Prostate gland (tissue), 2 donors: ENCODE measurements at regions not wholly inside any gene's neighbourhood (a gene's known extent, or its start where the extent isn't known, plus 50 kb on each side); places are given as distances from the start of the nearest gene placed in this dataset.

ENCODE experiments used
- DNase-seq: peaks from one replicate; pipeline ENCODE4 v3.0.0-alpha.2; 2019; ENCODE audit warnings: low spot score
- H3K27ac ChIP-seq, 2 donors: fragments of 200-600 bp; sonication (generic); 2 replicates each; pipeline ENCODE4 v1.5.1; 2017 to 2019
- H3K27me3 ChIP-seq: fragments of 200-600 bp; sonication (generic); replicated peaks from 2 replicates; pipeline ENCODE4 v1.5.1; 2019; ENCODE audit not compliant: insufficient read depth
- H3K36me3 ChIP-seq, 2 donors: fragments of 200-600 bp; sonication (generic); 1 replicate in 1 of 2; 2 replicates in 1 of 2; pipeline versions ENCODE4 v1.5.1 to v1.8.1; 2017 to 2019
- H3K4me1 ChIP-seq: fragments of 200-600 bp; sonication (generic); replicated peaks from 2 replicates; pipeline ENCODE4 v1.5.1; 2019
- H3K4me3 ChIP-seq, 2 donors: fragments of 200-600 bp; sonication (generic); 2 replicates each; pipeline ENCODE4 v1.5.1; 2017 to 2019
- H3K9me3 ChIP-seq: fragments of 200-600 bp; sonication (generic); 2 replicates; pipeline ENCODE4 v1.5.1; 2017
- POLR2A ChIP-seq: fragments of 450-650 bp; IDR thresholded peaks from one replicate; pipeline ENCODE4 v1.6.1; 2016; ENCODE audit warnings: antibody characterized with exemption, mild to moderate bottlenecking
- POLR2AphosphoS5 ChIP-seq: sonication (generic); formaldehyde crosslinking; IDR thresholded peaks from one replicate; pipeline ENCODE4 v1.6.1; 2017; ENCODE audit warnings: antibody characterized with exemption
- WGBS: methylation state at CpG from one replicate; pipeline ENCODE4 v1.1.5; 2018; 5-methylcytosine and 5-hydroxymethylcytosine counted together
- intact Hi-C: fragments of 100-400 bp; cut with DNase I; formaldehyde crosslinking; loops from one replicate; pipeline ENCODE4 v1.14.2; 2022
- TF ChIP-seq, protein P1 (sequence below), 4 experiments: fragments of 200-600 bp in 2 of 4; fragments of 450-650 bp in 2 of 4; sonication (generic) in 2 of 4; IDR thresholded peaks; 1 replicate in 3 of 4; 2 replicates in 1 of 4; pipeline ENCODE4 v1.5.1; 2016 to 2019; ENCODE audit warnings: antibody characterized with exemption in 4 of 4, mild to moderate bottlenecking in 2 of 4, moderate library complexity in 2 of 4

DNA sequence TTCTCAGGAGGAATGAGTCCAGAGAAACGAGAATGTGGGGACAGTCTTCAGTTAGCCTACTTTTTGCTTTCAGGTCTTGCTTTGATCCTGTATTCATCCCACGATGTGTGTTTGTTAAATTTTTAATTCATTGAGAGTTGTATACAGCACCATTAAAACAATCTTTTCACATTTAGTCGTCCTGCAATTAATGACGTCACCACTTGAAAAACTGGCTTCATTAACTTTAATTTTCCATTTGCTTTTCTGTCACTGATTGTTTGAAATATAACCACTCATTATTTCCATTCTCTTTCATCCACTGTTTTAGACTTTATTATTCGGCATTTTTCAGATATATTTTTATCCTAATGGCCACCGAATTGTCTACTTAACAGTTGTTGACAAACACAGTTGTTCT lies 146.9 kb downstream of the TFEC start:
- intact Hi-C loops: no loop called here
- WGBS: 81% methylated on average over 6 of the region's 6 CpGs
- no peak overlapping the region for H3K4me3 ChIP-seq

DNA sequence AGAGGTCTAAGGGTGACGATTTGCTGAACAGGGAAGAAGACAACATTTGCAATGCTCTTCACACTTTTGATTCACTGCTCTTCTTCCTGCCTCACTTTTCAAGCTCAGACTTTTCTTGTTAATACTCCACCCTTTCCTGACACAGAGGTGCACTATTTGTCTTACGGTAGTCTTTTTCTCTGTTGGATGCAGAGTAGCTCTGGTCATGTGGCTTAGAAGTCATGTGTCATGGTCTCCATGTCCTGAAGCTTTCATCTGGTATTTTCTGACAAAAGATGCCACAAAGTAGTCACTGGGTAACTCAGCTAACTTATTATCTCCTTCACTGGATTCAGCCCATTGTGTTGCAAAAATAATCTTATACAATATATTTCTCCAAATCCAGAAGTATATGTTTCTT lies 149.1 kb downstream of the TFEC start:
- intact Hi-C loops: no loop called here
- H3K27me3 ChIP-seq: no peaks in the 10 kb centered on the region
- 96% methylated on average over 2 of the region's 2 CpGs for WGBS
- TF ChIP-seq, protein P1, sequence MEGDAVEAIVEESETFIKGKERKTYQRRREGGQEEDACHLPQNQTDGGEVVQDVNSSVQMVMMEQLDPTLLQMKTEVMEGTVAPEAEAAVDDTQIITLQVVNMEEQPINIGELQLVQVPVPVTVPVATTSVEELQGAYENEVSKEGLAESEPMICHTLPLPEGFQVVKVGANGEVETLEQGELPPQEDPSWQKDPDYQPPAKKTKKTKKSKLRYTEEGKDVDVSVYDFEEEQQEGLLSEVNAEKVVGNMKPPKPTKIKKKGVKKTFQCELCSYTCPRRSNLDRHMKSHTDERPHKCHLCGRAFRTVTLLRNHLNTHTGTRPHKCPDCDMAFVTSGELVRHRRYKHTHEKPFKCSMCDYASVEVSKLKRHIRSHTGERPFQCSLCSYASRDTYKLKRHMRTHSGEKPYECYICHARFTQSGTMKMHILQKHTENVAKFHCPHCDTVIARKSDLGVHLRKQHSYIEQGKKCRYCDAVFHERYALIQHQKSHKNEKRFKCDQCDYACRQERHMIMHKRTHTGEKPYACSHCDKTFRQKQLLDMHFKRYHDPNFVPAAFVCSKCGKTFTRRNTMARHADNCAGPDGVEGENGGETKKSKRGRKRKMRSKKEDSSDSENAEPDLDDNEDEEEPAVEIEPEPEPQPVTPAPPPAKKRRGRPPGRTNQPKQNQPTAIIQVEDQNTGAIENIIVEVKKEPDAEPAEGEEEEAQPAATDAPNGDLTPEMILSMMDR (IDR thresholded peaks at IDR 0.05): no peak
- TF ChIP-seq POLR2A: no peak
- no peak for TF ChIP-seq POLR2AphosphoS5
- no peaks in the 10 kb centered on the region for H3K36me3 ChIP-seq
- no peak overlapping the region for H3K27ac ChIP-seq
- H3K4me1 ChIP-seq: no peaks in the 10 kb centered on the region
- H3K9me3 ChIP-seq: no peaks in the 10 kb centered on the region
- DNase-seq: no peak
- H3K4me3 ChIP-seq: no peak overlapping the region

More for the DNA sequence above, 146.9 kb downstream of the TFEC start:
- DNase-seq: no peak
- no peak for TF ChIP-seq POLR2AphosphoS5
- TF ChIP-seq, protein P1 (IDR thresholded peaks at IDR 0.05): no peak
- TF ChIP-seq POLR2A: no peak
- H3K27ac ChIP-seq: no peak overlapping the region
- H3K36me3 ChIP-seq: no peaks in the 10 kb centered on the region
- H3K4me1 ChIP-seq: no peaks in the 10 kb centered on the region
- no peaks in the 10 kb centered on the region for H3K9me3 ChIP-seq
- no peaks in the 10 kb centered on the region for H3K27me3 ChIP-seq

DNA sequence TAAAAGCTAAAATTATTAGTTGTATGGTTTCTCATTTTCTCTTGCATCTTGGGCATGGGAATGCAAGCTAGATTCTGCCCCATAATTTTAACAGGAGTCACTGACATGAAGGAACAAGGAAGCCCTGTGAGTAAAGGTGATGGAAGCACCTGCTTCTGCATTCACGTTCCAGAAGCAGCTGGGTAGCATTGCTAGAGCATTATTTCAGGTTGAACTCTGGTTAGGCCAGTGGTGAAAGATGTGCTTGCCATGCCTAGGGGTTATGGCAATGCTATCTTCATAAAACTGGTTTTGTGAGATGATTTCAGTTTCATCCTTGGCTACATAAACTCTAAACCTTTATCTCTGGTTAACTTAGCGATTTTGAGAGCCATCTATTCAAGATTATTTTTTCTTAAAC lies 151.4 kb downstream of the TFEC start:
- H3K27me3 ChIP-seq: no peaks in the 10 kb centered on the region
- intact Hi-C loops: no loop called here
- H3K4me3 ChIP-seq: no peak overlapping the region
- H3K36me3 ChIP-seq: no peaks in the 10 kb centered on the region
- no peaks in the 10 kb centered on the region for H3K4me1 ChIP-seq
- WGBS: 83% methylated on average over 2 of the region's 2 CpGs
- DNase-seq: no peak
- TF ChIP-seq POLR2AphosphoS5 (no peak), POLR2A (no peak)
- TF ChIP-seq, protein P1 (IDR thresholded peaks at IDR 0.05): no peak
- H3K27ac ChIP-seq: no peak overlapping the region
- H3K9me3 ChIP-seq: no peaks in the 10 kb centered on the region

DNA sequence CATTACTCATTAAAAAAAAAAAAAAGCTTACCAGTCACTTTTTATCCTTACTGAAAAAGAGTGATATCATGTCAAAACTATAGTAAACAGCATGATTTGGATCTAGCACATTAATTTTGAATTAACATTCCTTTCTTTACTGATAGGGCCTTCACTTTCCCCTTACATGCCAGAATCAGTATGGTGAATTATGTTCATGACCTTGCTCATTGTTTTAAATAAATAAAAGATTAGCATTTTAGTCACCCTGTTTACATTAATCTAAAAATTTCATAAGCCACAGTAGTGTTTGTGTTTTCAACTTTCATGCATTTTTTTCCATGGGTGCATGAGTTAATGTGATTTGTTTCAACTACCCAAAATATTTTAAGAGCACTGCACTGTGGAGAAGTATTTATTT lies 160.8 kb downstream of the TFEC start:
- H3K27ac ChIP-seq: no peak overlapping the region
- DNase-seq: no peak
- no peak overlapping the region for H3K4me3 ChIP-seq
- intact Hi-C loops: no loop called here
- no peaks in the 10 kb centered on the region for H3K27me3 ChIP-seq
- TF ChIP-seq POLR2A (no peak), POLR2AphosphoS5 (no peak)
- TF ChIP-seq, protein P1 (IDR thresholded peaks at IDR 0.05): no peak
- H3K9me3 ChIP-seq: no peaks in the 10 kb centered on the region
- no peaks in the 10 kb centered on the region for H3K4me1 ChIP-seq
- H3K36me3 ChIP-seq: no peaks in the 10 kb centered on the region

DNA sequence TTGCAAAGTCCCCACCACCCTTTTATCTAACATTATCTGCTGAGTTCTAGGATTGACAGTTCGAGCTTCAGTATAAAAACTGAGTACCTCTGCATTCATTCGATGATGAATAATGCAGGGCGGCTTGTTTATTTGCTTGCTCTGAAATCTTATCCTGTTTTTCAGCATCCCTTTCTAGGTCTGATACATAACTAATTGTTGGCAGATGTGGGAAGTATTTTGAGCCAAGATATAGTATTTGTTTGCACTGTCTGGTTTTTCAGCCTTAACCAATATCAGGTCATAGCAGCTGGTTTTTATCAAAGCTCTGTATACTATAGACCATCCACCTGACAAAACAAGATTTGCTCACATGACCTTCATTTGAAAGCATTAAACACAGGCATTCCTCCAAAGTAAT lies 161.4 kb downstream of the TFEC start:
- Histone ChIP-seq H3K27ac (no peak overlapping the region), H3K4me1 (no peaks in the 10 kb centered on the region), H3K4me3 (no peak overlapping the region), H3K36me3 (no peaks in the 10 kb centered on the region), H3K9me3 (no peaks in the 10 kb centered on the region), H3K27me3 (no peaks in the 10 kb centered on the region)
- DNase-seq: no peak
- TF ChIP-seq POLR2AphosphoS5 (no peak), POLR2A (no peak)
- TF ChIP-seq, protein P1 (IDR thresholded peaks at IDR 0.05): no peak
- intact Hi-C loops: no loop called here
- 84% methylated on average over 3 of the region's 3 CpGs for WGBS
